Amniotic stem cell (primary cell): ENCODE measurements at regions not wholly inside any gene's neighbourhood (a gene's known extent, or its start where the extent isn't known, plus 50 kb on each side); places are given as distances from the start of the nearest gene placed in this dataset.

Source experiments
- DNase-seq: peaks from one replicate; lab custom pipeline; 2025; lab: John Stamatoyannopoulos, UW

DNA sequence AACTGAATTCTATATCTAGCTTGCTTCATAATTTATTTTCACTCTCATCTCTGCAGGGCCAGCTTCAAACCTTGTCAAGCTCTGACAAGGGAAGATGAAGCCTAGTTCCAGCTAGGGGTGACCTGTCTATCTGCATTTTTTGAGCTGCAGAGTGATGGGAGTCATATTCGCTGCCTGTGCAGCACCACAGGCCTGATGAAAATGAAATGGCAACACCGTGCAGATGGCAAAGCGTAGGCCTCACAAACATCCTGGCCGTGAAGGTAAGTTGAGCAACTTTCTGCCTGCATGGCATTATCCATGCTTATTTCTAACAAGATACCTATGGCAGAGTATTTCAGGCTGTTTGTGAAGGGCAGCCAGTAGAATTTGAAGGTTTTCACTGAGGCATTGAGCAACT is 86.4 kb upstream of the C1QTNF9B start:
- DNase-seq: no peak

DNA sequence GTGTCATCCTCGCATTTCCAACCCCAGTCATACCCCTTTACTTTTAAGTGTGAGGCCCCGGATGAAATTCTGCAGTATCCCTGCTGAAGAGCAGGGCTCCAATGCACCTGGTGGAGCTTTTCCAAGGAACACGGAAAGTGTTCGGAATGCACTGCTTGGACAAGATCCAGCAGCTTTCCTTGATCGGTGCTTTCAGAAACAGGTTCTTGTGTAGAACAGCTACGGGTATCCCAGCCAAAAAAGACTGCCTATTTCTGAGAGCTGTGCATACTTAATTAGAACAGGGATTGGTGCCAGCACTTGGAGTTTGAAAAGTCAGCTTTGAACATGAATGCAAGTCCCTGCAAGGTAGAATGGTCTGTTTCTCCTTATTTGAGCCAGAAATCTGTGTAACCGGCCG is 87.2 kb upstream of the C1QTNF9B start:
- DNase-seq: no peak

DNA sequence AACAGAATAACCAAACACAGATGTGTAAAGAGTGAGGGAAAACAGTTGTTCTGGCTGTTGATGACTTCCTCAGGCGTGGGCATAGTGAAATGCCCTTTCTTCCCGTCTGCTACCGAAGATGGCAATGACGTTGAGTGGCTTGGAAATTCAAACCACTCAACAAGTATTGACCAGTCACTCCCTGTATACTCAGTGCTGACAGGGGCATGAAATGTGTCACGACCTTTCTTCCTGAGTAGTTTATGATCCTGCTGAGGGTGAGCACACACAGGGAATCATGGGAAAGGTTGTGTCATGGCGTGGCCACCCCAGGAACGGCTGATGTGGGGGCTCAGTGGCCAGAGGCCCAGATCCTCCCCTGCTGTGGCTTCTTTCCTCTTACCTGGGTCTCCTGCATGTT is 87.8 kb upstream of the C1QTNF9B start:
- DNase-seq: no peak

DNA sequence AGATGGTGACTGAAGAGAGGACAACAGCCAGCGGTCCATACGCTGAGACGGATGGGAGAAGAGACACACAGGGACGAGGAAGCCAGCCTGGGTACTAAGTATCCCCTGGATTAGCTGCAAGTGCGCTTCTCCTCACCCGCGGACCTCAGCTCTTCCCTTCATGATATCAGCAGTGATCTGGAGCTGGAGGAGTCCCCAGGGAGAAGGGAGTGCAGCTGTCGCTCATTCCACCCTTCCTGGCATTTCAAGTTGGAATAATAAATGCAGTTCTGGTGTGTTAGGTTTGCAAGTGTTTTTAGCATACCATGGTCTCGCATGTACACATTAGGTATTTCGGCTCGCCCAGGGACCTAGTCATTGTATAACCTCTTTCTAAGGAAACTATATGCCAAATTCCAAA is 88.5 kb upstream of the C1QTNF9B start:
- no peak for DNase-seq

DNA sequence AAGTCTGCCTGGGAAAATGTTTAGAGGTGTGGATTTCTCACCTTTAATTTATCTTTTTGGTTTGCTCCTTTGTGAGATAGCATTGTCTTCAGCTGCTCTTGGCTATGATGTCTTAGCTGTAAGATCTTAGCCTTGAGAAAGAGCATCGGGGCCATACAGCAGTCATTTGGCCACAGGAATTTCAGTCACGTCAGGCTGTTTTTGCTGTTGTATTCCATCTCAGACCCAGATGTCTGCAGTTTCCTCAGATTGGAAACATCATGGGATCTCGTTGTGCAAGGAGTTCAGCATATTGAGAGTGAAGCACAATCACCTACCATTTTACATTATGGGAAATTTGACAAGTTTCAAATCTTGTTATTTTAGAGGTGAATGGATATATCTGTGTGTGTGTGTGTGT is 89.3 kb upstream of the C1QTNF9B start:
- DNase-seq: peak; percentile 49

DNA sequence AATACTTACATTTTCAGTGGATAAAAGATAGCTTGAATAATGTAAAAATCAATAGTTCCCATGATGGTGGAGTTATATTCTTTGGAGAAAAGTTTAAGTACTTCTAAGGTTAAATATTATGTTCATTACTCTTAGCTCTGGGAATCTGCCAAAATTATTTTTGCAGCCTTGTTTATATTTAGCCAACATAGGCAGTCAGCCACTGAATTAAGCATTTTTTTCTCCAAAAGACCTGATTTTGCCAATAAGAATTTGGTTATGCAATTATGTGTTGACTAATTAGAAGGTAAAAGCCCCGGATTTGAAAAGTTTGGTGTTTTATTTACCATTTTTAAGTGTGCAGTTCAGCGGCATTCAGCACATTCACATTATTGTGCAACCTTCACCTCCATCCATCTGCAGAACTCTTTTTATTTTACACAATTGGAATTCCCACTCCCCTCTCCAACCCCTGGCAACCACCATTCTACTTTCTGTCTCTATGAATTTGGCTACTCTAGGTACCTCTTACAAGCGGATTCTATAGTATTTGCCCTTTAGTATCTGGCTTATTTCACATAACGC is 90.1 kb upstream of the C1QTNF9B start:
- DNase-seq: no peak

DNA sequence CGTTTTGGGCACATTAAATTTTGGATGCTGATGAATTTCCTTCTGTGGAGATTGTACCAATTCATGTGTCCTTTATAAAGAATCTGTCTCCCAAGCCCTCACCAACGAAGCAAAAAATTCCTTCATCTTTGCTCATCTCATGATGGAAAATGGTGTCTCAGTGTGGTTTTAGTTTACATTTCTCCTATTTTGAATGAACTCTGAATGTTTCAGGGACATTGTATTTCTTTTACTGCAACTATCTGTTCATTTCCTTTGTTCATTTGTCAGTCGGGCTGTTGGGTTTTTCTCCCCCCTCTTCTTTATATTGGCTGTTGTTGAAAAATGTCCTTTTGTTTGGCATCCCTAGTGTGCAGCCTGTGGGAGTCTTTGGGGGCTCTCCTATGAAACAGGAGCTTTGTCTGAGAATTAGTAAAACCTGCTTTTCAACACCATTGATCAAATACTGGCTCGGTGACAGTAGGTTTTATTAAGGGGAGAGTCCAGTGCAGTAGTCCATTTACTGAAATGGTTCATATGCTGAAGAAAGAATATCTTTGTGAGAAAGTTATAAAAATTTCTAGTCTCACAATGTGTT is 91.3 kb upstream of the C1QTNF9B start:
- no peak for DNase-seq

DNA sequence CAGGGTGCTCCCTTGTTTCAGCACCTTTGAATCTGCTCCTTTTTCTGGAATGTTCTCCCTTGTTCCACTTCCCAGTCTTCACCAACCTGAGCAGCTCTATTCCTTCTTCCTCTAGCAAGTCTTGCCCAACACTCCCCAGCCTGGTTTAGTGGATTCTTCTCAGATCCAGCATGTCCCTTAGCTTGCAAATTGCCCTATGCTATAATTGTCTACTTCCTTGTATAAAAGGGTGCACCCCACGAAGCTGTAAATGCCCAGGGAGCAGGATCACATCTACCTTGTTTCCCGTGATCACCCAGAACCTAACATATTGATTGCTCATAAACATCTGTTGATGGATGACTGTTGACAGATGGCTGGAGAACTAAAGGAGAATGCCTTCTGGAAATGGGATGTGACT is 93.2 kb upstream of the C1QTNF9B start:
- DNase-seq: no peak

DNA sequence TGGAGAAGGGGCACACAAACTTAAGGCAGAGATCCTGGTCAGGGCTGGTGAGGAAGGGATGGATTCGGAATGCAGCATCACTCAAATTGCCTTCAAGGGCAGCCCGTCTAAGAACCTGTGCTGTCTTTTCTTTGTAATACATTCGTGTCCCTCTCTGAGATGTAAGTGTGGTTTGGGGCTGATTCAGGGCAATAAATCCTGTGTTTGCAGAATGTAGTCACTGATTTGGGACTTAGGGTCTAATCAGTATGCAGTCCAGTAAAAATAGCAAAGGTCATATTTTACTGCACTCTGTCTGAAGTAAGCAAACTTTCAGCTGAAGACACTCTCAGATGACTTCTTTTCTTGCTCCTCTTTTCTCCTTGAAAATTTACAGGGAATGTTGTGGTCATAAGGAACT is 93.8 kb upstream of the C1QTNF9B start:
- no peak for DNase-seq

DNA sequence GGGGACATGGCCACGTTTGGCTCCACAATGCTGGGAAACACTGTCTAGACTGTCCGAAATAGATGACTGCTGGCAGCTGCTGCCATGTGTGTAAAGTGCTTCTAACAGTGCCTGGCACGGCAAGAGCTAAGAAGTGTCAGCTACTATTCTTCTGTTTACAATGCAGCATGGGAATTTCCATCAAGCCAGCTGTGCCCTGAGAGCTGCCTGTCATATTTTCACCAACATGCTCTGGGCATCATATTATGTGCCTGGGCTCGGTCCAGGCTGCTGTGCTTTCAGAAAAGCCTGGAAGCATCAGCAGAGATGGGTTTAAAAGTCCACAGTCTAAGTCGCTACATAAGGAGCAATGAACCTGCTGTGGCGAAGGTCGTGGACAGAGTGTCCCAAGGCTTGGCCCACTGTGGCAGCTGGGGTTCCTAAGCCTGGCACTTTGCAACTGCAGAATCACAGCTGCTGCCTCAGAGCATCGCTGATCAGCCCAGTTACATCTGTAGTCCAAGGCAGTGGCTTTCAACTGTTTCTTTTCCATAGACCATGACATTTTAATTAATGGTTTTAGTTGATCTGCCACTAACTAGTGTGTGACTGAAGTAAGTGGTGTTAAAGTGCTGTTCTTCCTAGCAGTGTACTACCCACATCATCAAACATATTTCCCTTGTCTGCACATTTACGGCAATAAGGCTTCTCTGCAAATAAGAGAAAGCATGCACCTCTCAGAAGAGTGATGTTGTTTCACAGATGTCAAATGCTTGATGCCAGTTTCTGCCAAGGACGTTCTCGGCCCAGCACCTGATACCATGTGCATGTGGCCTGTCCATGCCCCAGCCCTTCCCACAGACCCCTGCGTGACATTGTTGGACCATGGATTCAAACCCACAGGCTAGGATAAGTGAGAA is 95.7 kb upstream of the C1QTNF9B start:
- DNase-seq: no peak

DNA sequence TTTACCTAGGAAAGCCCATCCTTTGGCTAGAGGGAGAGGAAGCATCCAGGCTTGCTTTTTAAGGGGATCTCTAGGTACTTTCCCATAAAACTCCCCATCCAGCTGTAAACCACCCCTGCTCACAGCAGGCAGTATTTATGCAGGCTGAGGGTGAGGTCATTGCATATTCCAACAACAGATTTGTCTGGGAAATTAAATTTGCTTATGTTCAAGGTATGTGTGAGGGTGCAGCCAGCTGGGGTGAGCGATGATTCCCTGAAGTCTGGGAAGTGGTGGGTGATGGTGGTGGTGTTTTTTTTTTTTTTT is 96.3 kb upstream of the C1QTNF9B start:
- no peak for DNase-seq

DNA sequence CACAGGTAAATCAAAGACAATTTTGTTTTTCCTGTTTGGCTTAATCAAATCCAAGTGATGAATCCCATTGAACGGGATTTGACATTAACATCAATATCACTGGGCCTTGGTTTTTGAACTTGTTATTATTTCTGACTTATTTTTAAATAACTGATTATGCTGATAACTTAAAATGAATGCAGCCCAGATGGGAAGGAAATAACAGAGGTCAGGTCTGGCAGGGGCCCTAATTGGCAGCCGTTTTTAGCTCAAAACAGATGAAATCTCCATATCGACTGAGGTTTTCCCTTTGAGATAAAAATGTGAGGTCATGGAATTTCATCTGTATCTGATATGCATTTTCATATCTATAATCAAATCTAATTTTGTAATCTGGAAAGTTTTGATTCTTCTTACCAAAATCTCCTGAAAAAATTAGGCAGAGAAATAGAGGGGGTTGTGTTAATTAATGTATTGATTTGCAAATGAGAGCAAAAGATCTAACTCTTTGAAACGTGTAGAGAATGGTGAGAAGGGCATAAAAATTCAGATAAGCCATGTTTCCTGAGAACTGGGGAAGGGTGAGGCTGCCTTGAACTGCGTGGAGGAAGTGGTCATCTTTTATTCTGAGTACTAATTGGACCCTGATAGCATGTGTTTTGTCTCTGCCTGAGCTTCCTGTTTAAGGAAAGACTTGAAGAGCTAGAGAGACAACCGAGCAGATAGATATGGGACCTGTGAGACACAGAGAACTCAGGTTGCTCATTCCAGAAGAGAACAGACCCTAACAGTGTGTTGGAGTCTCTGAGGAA is 98.2 kb upstream of the C1QTNF9B start:
- no peak for DNase-seq

DNA sequence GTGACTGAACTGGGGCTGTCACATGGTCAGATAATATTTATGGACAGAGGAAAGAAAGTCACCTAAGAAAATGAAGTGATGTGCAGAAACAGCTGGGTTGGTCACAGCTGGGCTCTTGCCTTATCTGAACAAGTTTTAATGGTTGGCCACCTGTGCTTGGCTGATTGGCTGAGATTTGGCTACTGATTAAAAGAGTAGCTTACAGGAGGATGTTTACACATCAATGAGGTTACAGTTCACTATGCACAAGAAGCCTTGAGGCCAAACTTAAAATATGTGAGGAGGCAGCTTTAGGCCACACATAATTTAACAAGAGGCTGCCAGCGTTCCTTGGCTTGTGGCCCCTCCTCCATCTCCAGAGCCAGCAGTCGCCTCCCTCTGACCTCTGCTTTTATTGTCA is 99.2 kb upstream of the C1QTNF9B start:
- DNase-seq: no peak

DNA sequence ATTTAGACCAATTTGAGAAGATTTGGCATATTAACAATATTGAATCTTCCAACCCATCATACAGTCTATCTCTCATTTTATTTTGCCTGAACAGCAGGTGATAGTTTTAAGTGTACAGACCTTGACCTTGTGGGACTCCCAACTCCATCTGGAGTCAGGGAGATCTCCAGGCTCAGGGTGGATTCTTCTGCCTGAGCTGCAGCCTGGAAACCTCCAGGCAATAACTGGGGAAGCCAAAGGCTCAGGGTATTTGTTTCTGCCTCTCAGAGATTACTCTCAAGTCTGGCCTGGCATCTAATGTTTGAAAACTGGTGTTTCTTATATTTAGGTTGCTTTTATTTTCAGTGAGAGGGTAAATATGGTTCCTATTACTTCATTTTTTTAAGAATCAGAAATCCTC is 102.1 kb upstream of the C1QTNF9B start:
- DNase-seq: no peak

DNA sequence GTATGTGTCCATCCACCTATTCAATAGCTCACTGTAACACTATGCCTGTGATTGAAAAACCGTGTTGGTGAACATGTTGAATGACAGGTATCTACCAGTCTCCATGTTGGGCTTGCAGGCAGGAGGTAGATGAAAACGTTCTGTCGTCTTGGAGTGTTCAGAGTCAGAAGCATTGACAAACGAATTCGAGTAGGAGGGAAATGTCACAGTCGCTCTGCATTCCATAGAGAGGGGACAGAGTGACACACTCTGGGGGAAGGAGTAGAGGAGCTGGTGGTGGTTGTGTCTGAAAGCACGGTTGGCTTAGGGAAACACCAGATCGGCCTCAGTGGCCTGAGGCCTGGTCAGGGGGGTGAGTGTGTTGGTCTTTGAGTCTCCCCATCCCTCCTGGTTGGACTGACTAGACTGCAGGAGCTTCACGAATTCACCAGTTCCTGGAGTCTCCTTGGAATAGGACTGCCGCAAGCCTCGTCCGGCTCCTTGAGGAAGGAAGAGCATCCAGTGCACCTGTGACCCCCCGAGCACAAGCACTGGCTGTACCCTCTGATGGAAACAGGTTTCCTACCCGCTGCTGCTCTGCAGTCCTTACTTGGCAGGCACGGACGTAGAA is 105.0 kb upstream of the C1QTNF9B start:
- DNase-seq: no peak

DNA sequence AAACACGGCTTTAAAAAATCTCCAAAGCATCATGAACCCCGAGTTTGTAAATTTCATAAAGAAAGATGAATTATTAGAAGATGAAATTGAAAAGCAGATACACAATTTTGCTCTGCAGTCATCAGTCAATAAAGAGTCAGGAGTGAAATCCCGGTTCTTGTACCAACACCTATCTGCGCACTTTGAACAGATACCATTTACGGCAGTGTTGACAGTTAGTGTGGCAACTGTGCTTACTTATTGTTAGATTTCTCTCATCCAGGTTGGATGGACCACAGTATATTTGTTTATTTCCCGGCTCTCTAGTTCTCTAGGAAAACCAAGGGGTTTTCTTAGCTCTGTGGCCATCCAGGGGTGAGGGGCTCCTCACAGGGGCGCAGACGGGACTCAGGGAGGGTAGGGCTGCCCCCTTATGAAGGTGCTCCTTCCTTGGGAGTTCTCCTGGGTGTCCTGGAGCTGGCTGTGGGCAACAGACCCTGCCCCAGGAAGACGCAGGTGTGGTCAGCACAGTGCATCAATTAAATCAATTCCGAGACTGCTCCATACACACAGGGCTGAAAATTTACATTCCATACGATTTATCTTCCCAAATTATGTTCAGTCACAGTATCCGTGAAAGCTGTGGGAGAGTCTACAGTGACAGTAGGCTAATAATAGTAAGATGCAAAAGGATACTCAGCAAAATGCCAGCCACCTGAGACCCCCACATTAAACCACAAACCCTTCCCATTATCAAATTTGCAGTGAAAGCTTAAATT is 107.0 kb upstream of the C1QTNF9B start:
- DNase-seq: no peak

DNA sequence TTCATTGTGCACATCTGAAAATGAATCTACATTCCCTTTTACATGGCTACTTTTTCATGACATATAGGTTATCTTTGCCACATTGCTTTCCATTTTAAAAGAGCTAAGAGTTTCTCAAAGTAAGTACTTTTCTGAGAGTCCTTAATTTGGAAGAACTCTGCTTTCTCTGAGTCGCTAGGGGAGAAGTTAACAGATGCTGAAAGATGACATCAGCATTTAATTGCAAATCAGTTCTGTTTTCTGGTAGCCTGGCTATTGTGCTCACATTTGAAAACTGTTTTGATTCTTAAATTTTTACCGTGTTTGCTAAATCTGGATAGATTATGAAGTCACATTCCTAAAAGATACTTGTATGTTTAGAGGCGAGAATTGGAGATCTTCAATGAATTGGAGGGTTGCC is 107.7 kb upstream of the C1QTNF9B start:
- DNase-seq: no peak

DNA sequence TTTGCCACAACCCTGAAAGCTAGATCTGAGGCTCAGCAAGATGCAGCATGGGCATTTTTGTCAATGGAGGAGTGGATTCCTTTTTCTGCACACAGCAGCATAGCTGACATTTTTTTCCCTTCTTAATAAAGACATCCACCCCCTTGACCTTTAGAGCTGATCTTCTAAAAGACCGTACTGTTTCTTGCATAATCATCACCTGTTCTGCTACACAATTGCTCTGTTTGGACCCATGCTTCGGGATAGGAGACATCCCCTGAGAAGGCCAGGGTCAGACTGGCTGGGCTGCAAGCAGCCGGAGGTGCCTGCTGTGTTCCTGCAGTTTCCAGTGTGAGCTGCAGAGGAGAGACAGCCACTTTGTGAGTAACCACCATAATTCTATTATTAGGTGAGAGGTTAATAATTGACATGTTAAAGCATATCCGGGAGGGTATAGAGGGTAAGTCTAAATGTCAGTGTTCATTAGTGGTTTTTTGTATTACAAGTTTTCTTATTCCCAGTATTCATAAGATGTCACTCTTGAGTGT is 108.5 kb upstream of the C1QTNF9B start:
- no peak for DNase-seq

DNA sequence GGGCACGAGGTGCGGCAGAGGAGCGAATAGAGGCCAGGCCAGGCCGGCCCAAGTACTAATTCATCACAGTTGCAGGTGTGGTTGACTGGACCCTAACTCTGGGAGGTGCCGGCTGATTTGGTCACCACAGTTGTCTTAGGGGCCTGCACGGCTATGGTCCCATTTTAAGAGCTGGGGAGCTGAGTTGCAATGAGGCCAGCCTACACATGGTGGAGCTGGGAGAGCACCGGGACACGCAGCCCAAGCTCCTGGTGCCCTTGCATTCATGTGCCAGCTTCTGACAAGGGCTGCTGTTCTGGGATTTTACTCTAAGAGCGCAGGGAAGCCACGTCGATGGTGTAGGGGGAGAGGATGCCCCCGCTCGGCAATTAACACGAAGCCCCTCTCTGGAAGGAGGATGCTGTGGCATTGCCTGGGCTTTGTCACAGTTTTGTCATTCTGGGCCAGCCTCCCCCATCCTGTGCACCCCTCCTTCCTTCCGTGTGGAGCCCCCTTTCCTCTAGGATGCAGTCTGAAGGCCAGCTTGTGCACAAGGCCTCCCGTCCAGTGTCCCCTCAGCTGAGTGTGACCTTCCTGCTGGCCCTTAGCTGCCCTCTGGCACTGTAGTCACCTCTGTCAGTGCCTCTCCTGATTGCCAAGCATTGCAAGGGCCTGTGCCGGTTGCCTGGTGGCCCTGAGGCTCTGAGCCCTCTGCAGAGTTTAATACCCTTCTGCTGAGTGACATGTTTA is 109.4 kb upstream of the C1QTNF9B start:
- DNase-seq: no peak

DNA sequence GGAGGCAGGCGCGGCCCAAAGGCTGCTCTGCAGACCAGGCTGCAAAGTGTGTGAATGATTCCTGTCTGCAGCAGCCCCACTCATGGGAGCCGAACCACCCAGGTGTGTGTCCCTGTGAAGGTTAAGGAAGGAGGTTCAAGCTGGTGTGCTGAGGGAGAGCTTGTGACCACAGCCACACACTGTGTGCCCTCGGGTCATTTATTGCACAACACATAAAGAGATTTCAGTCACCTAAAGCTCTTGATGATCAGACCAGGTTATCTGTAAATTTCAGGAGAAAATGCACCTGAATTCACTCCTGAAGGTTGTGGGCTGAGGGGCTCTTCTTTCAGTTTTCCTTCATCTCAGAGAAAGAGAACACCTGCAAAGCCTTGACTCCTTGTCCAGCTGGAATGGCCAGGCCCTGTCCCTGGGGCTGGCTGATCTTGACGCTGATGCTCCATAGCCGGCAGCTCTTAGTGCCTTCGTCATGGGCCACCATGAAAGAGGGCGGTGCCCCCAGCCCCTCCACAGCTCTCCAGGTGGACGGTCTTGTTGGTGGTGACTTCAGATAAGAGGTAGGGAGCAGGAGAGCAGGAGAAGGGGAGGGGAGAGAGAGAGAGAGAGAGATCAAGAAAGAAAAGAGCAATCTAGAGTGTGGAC is 110.8 kb upstream of the C1QTNF9B start:
- DNase-seq: no peak
